HCT116 (cell line): ENCODE measurements at regions not wholly inside any gene's neighbourhood (a gene's known extent, or its start where the extent isn't known, plus 50 kb on each side); places are given as distances from the start of the nearest gene placed in this dataset.

Experiments
- EZH2 ChIP-seq: fragments of 200-600 bp; sonication (generic); IDR thresholded peaks from 2 replicates; pipeline ENCODE4 v1.6.1; 2017; ENCODE audit warnings: antibody characterized with exemption, mixed run types
- RAD21 ChIP-seq: IDR thresholded peaks from 2 replicates; pipeline ENCODE4 v1.6.1; 2012; ENCODE audit warnings: low read depth, mild to moderate bottlenecking
- SRF ChIP-seq: IDR thresholded peaks from 2 replicates; pipeline ENCODE4 v1.6.1; 2012; ENCODE audit warnings: low read depth
- TF ChIP-seq, protein P1 (sequence below), 3 experiments: fragments of 200-600 bp in 1 of 3; sonication (generic) in 1 of 3; IDR thresholded peaks in 2 of 3; conservative IDR thresholded peaks in 1 of 3; 2 replicates each; pipeline ENCODE4 v1.5.1; 2012 to 2017; ENCODE audit warnings: low read depth in 2 of 3, low read length in 2 of 3, antibody characterized with exemption in 1 of 3, borderline replicate concordance in 1 of 3, control low read depth in 1 of 3, mild to moderate bottlenecking in 1 of 3, mixed read lengths in 1 of 3, mixed run types in 1 of 3, moderate library complexity in 1 of 3; ENCODE audit not compliant: insufficient read depth in 1 of 3

DNA sequence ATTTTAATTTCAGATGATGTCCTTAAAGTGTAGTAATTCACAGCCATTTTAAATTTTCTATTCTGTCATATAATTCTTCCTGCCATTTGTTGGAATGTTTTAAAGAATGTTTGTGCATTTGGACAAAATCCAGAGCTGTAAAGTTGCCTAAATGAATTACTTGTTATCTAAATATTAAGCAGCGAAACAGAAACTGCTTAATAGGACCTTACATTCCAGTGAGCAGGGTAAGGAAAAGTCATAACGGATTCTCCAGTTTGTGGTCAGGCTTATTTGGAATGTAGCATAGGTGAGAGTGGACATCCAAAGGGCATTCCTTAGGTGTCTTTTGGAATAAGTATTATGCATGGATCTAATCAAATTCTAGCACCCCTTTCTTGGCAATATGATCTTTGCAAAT is 410.4 kb upstream of the PTPRD start:
- TF ChIP-seq EZH2 (no peak), SRF (no peak), RAD21 (no peak)
- TF ChIP-seq, protein P1, sequence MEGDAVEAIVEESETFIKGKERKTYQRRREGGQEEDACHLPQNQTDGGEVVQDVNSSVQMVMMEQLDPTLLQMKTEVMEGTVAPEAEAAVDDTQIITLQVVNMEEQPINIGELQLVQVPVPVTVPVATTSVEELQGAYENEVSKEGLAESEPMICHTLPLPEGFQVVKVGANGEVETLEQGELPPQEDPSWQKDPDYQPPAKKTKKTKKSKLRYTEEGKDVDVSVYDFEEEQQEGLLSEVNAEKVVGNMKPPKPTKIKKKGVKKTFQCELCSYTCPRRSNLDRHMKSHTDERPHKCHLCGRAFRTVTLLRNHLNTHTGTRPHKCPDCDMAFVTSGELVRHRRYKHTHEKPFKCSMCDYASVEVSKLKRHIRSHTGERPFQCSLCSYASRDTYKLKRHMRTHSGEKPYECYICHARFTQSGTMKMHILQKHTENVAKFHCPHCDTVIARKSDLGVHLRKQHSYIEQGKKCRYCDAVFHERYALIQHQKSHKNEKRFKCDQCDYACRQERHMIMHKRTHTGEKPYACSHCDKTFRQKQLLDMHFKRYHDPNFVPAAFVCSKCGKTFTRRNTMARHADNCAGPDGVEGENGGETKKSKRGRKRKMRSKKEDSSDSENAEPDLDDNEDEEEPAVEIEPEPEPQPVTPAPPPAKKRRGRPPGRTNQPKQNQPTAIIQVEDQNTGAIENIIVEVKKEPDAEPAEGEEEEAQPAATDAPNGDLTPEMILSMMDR (IDR thresholded peaks at IDR 0.05 in 2 of 3, conservative IDR thresholded peaks at IDR 0.05 in 1 of 3; ENCODE audit: borderline replicate concordance in 1 of 3, insufficient read depth in 1 of 3, low read depth in 2 of 3, low read length in 2 of 3): no peak
